K562 (cell line): ENCODE measurements at regions not wholly inside any gene's neighbourhood (a gene's known extent, or its start where the extent isn't known, plus 50 kb on each side); places are given as distances from the start of the nearest gene placed in this dataset.

Source experiments
- ATAC-seq: fragments of 200-7000 bp; cut with Tn5 transposase; 3 replicates; pipeline ENCODE4 v1.9.1; 2020; ENCODE audit warnings: moderate library complexity
- BruUV-seq: library from RNA; stranded (reverse); fragments of 400-500 nt; replicated peaks from 2 replicates; lab custom pipeline; 2021; lab: Mats Ljungman, UMichigan
- CTCF ChIA-PET: fragments of 300-600 bp; formaldehyde crosslinking; extraction: SDS; loops from one replicate; lab custom pipeline; 2021; ENCODE audit warnings: low intra/inter-chr PET ratio; lab: Yijun Ruan, JAX
- POLR2A ChIA-PET: fragments of 300-600, 350-650 bp; sonication (Branson Sonifier 250); formaldehyde crosslinking; extraction: SDS; loops from one replicate; lab custom pipeline; 2021; ENCODE audit warnings: antibody characterized with exemption, inconsistent platforms; lab: Yijun Ruan, JAX
- DNase-seq, 4 experiments: peaks; one replicate each; pipeline versions ENCODE4 v3.0.0 to v3.0.0-alpha.2; 2011 to 2018; ENCODE audit warnings: low spot score in 3 of 4, mixed read lengths in 3 of 4; ENCODE audit errors: extremely low read depth in 1 of 4
- FAIRE-seq: peaks from 2 replicates; lab custom pipeline; 2011; peaks lifted over from hg19 to GRCh38; lab: Jason Lieb, UNC
- H2AFZ ChIP-seq: 2 replicates; pipeline ENCODE4 v1.6.0; 2011; ENCODE audit warnings: low read depth, low read length, control low read depth, inconsistent platforms
- H3K27ac ChIP-seq: fragments of 200-600 bp; 3 replicates; pipeline ENCODE4 v1.8.0; 2011; ENCODE audit warnings: low read depth, mild to moderate bottlenecking, control low read depth, inconsistent platforms, low read length, moderate library complexity, mixed read lengths; ENCODE audit errors: extremely low read depth
- H3K27me3 ChIP-seq, 2 experiments: fragments of 300-600 bp in 1 of 2; 2 replicates in 1 of 2; 3 replicates in 1 of 2; pipeline versions ENCODE4 v1.6.0 to v1.8.0; 2011; ENCODE audit warnings: inconsistent platforms in 2 of 2, low read length in 2 of 2, mild to moderate bottlenecking in 1 of 2, mixed read lengths in 1 of 2, moderate library complexity in 1 of 2; ENCODE audit not compliant: control insufficient read depth in 2 of 2, insufficient read depth in 2 of 2
- H3K36me3 ChIP-seq: fragments of 300-600 bp; 3 replicates; pipeline ENCODE4 v1.8.0; 2011; ENCODE audit warnings: mild to moderate bottlenecking, low read length, inconsistent platforms; ENCODE audit not compliant: control insufficient read depth, insufficient read depth
- H3K4me1 ChIP-seq, 2 experiments: fragments of 200-600 bp in 1 of 2; replicated peaks in 1 of 2; 2 replicates in 1 of 2; 3 replicates in 1 of 2; pipeline versions ENCODE4 v1.5.1 to v1.8.0; 2011; ENCODE audit warnings: inconsistent platforms in 2 of 2, low read length in 2 of 2, mild to moderate bottlenecking in 1 of 2, mixed read lengths in 1 of 2, moderate library complexity in 1 of 2; ENCODE audit not compliant: control insufficient read depth in 2 of 2, insufficient read depth in 2 of 2
- H3K4me2 ChIP-seq: 2 replicates; pipeline ENCODE4 v1.6.1; 2011; ENCODE audit warnings: low read length, control low read depth, inconsistent platforms, mixed read lengths; ENCODE audit not compliant: insufficient read depth
- H3K4me3 ChIP-seq: fragments of 200-600 bp; sonication (generic), shearing (Covaris generic); 2 replicates; pipeline ENCODE4 v1.5.1; 2016; ENCODE audit warnings: control low read depth, inconsistent platforms
- H3K79me2 ChIP-seq: fragments of 200-600 bp; 3 replicates; pipeline ENCODE4 v1.8.0; 2011; ENCODE audit warnings: low read length, inconsistent platforms; ENCODE audit not compliant: control insufficient read depth, insufficient read depth
- H3K9ac ChIP-seq, 2 experiments: 2 replicates each; pipeline versions ENCODE4 v1.6.0 to v1.6.1; 2011; ENCODE audit warnings: low read depth in 2 of 2, low read length in 2 of 2, control low read depth in 1 of 2, inconsistent platforms in 1 of 2, mild to moderate bottlenecking in 1 of 2, mixed read lengths in 1 of 2; ENCODE audit not compliant: insufficient read depth in 1 of 2
- H3K9me1 ChIP-seq: one replicate; pipeline ENCODE4 v1.6.0; 2011; ENCODE audit warnings: inconsistent platforms, mild to moderate bottlenecking, low read length, moderate library complexity; ENCODE audit not compliant: control insufficient read depth, insufficient read depth
- H3K9me3 ChIP-seq: replicated peaks from 2 replicates; pipeline ENCODE4 v1.5.1; 2011; ENCODE audit warnings: low read depth, low read length, inconsistent platforms; ENCODE audit not compliant: control insufficient read depth, insufficient read depth
- H4K20me1 ChIP-seq: replicated peaks from 2 replicates; pipeline ENCODE4 v1.6.1; 2011; ENCODE audit warnings: low read length, inconsistent platforms, mixed read lengths; ENCODE audit not compliant: control insufficient read depth, insufficient read depth
- GABPA ChIP-seq: fragments of 200-800 bp; sonication (Bioruptor generic); conservative IDR thresholded peaks from 2 replicates; pipeline ENCODE4 v1.6.1; 2016; ENCODE audit warnings: low read depth, missing genetic modification characterization, missing compliant biosample characterization
- HNRNPK ChIP-seq: fragments of 200-400 bp; formaldehyde crosslinking; IDR thresholded peaks from one replicate; pipeline ENCODE4 v1.6.1; 2018; ENCODE audit warnings: mild to moderate bottlenecking, low read depth, low read length; ENCODE audit not compliant: poor library complexity, severe bottlenecking
- MAFF ChIP-seq: IDR thresholded peaks from 2 replicates; pipeline ENCODE4 v1.6.1; 2012; ENCODE audit warnings: low read length, improper control_type of control experiment
- MAZ ChIP-seq, 2 experiments: fragments of 450-650 bp in 1 of 2; sonication (generic) in 1 of 2; formaldehyde crosslinking; IDR thresholded peaks in 1 of 2; conservative IDR thresholded peaks in 1 of 2; 2 replicates each; pipeline versions ENCODE4 v1.4.0 to v1.5.0; 2020; ENCODE audit warnings: mild to moderate bottlenecking in 1 of 2, missing genetic modification reagents in 1 of 2
- MEIS2 ChIP-seq: fragments of 450-650 bp; IDR thresholded peaks from 2 replicates; pipeline ENCODE4 v1.6.1; 2014; ENCODE audit warnings: mild to moderate bottlenecking; ENCODE audit not compliant: partially characterized antibody
- NBN ChIP-seq: fragments of 450-650 bp; IDR thresholded peaks from 2 replicates; pipeline ENCODE4 v1.6.1; 2016; ENCODE audit warnings: low read depth, mild to moderate bottlenecking
- RAD21 ChIP-seq, 2 experiments: fragments of 250-450 bp in 1 of 2; fragments of 450-650 bp in 1 of 2; sonication (Bioruptor Pico) in 1 of 2; formaldehyde crosslinking in 1 of 2; IDR thresholded peaks in 1 of 2; conservative IDR thresholded peaks in 1 of 2; 2 replicates each; pipeline versions ENCODE4 v1.4.0 to v1.8.0; 2020 to 2022; ENCODE audit warnings: mild to moderate bottlenecking in 2 of 2, moderate library complexity in 1 of 2
- SAFB2 ChIP-seq: fragments of 200-400 bp; formaldehyde crosslinking; IDR thresholded peaks from 2 replicates; pipeline ENCODE4 v1.6.1; 2018; ENCODE audit warnings: borderline replicate concordance, low read length, low read depth, moderate library complexity; ENCODE audit not compliant: severe bottlenecking
- SIN3A ChIP-seq, 2 experiments: fragments of 150-350 bp in 1 of 2; IDR thresholded peaks; 2 replicates each; pipeline ENCODE4 v1.6.1; 2011 to 2016; ENCODE audit warnings: borderline replicate concordance in 2 of 2, low read depth in 2 of 2, low read length in 2 of 2, mild to moderate bottlenecking in 2 of 2, moderate library complexity in 2 of 2; ENCODE audit not compliant: control insufficient read depth in 1 of 2
- TAF15 ChIP-seq: fragments of 200-400 bp; formaldehyde crosslinking; IDR thresholded peaks from 2 replicates; pipeline ENCODE4 v1.6.1; 2017; ENCODE audit warnings: mild to moderate bottlenecking, low read depth, low read length, moderate library complexity
- ZBTB17 ChIP-seq: fragments of 450-650 bp; formaldehyde crosslinking; IDR thresholded peaks from 2 replicates; pipeline ENCODE4 v1.4.0; 2020; ENCODE audit warnings: mild to moderate bottlenecking
- ZNF75A ChIP-seq: fragments of 450-650 bp; formaldehyde crosslinking; IDR thresholded peaks from 2 replicates; pipeline ENCODE4 v1.4.0; 2020; ENCODE audit warnings: mild to moderate bottlenecking
- WGBS: fragments of 100-300 bp; shearing (Covaris generic); methylation state at CpG from one replicate; pipeline ENCODE4 v1.1.6; 2016; ENCODE audit warnings: low coverage, mixed read lengths; ENCODE audit not compliant: insufficient coverage; ENCODE audit errors: missing lambda C conversion rate; 5-methylcytosine and 5-hydroxymethylcytosine counted together
- in situ Hi-C: fragments of 300-500 bp; cut with MboI; formaldehyde crosslinking; loops from 4 replicates; pipeline ENCODE4 v1.15.0; 2018; ENCODE audit warnings: inconsistent platforms, mixed read lengths
- intact Hi-C: fragments of 100-400 bp; cut with micrococcal nuclease; formaldehyde crosslinking; loops from 2 replicates; pipeline ENCODE4 v1.14.2; 2022
- TF ChIP-seq, protein P1 (sequence below): sonication (generic); formaldehyde crosslinking; IDR thresholded peaks from 2 replicates; pipeline ENCODE4 v1.8.1; 2023; ENCODE audit warnings: mild to moderate bottlenecking, missing genetic modification reagents

DNA sequence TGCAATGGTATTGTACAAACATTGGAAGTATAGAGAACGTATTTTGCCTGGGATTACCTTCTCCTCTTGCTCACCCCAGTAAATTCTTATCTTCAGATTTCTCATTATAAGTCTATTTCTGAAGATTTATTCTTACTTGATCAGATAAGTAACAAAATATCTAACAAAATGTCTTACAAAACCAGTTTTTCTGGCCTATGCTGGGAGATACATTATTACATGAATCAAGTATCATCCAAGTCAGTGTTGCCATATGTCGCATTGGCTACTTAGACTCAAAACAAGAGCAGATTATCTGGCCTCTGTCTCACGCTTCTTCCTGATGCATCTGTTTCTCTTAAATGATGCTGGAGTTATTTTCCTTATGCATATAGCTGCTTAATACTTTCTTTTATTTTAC is 408.5 kb downstream of the CCER1 start:
- no TSS peak for BruUV-seq
- 0% methylated on average over 3 of the region's 3 CpGs for WGBS
- POLR2A ChIA-PET = no interaction called here

More for the DNA sequence above, 408.5 kb downstream of the CCER1 start:
- Histone ChIP-seq H3K4me3 (no peak overlapping the region), H3K9me3 (no peaks in the 10 kb centered on the region), H3K27me3 (no peaks in the 10 kb centered on the region), H3K9ac (no peak overlapping the region), H3K4me1 (no peaks in the 10 kb centered on the region), H4K20me1 (no peaks in the 10 kb centered on the region), H3K4me2 (no peak overlapping the region), H3K36me3 (no peaks in the 10 kb centered on the region), H3K79me2 (no peaks in the 10 kb centered on the region), H2AFZ (no peak overlapping the region), H3K27ac (no peak overlapping the region), H3K9me1 (no peaks in the 10 kb centered on the region)
- DNase-seq = no peak
- TF ChIP-seq HNRNPK (no peak), SAFB2 (no peak), NBN (no peak), ZNF75A (CRISPR knock-in tag) (no peak), ZBTB17 (CRISPR knock-in tag) (no peak), MEIS2 (no peak), MAZ (CRISPR knock-in tag; conservative IDR thresholded peaks at IDR 0.05 in 1 of 2, IDR thresholded peaks at IDR 0.05 in 1 of 2) (no peak), TAF15 (no peak), GABPA (tag) (no peak), SIN3A (IDR thresholded peaks at IDR 0.05; ENCODE audit: borderline replicate concordance in 2 of 2, control insufficient read depth in 1 of 2, low read depth in 2 of 2, low read length in 2 of 2) (no peak), MAFF (no peak), RAD21 (CRISPR knock-in tag; conservative IDR thresholded peaks at IDR 0.05 in 1 of 2, IDR thresholded peaks at IDR 0.05 in 1 of 2) (no peak)
- TF ChIP-seq, protein P1, sequence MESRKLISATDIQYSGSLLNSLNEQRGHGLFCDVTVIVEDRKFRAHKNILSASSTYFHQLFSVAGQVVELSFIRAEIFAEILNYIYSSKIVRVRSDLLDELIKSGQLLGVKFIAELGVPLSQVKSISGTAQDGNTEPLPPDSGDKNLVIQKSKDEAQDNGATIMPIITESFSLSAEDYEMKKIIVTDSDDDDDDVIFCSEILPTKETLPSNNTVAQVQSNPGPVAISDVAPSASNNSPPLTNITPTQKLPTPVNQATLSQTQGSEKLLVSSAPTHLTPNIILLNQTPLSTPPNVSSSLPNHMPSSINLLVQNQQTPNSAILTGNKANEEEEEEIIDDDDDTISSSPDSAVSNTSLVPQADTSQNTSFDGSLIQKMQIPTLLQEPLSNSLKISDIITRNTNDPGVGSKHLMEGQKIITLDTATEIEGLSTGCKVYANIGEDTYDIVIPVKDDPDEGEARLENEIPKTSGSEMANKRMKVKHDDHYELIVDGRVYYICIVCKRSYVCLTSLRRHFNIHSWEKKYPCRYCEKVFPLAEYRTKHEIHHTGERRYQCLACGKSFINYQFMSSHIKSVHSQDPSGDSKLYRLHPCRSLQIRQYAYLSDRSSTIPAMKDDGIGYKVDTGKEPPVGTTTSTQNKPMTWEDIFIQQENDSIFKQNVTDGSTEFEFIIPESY (CRISPR knock-in tag) = no peak
- no peak for ATAC-seq
- intact Hi-C loops = no loop called here
- CTCF ChIA-PET = no interaction called here
- FAIRE-seq = no peak
- in situ Hi-C loops = no loop called here
